GM11168 (cell line): ENCODE measurements at regions not wholly inside any gene's neighbourhood (a gene's known extent, or its start where the extent isn't known, plus 50 kb on each side); places are given as distances from the start of the nearest gene placed in this dataset.

Experiments
- in situ Hi-C: fragments of 300-500 bp; cut with MboI; formaldehyde crosslinking; loops from one replicate; pipeline ENCODE4 v1.12.0; 2022; ENCODE audit warnings: low sequenced_read_pairs; ENCODE audit not compliant: unreplicated experiment

DNA sequence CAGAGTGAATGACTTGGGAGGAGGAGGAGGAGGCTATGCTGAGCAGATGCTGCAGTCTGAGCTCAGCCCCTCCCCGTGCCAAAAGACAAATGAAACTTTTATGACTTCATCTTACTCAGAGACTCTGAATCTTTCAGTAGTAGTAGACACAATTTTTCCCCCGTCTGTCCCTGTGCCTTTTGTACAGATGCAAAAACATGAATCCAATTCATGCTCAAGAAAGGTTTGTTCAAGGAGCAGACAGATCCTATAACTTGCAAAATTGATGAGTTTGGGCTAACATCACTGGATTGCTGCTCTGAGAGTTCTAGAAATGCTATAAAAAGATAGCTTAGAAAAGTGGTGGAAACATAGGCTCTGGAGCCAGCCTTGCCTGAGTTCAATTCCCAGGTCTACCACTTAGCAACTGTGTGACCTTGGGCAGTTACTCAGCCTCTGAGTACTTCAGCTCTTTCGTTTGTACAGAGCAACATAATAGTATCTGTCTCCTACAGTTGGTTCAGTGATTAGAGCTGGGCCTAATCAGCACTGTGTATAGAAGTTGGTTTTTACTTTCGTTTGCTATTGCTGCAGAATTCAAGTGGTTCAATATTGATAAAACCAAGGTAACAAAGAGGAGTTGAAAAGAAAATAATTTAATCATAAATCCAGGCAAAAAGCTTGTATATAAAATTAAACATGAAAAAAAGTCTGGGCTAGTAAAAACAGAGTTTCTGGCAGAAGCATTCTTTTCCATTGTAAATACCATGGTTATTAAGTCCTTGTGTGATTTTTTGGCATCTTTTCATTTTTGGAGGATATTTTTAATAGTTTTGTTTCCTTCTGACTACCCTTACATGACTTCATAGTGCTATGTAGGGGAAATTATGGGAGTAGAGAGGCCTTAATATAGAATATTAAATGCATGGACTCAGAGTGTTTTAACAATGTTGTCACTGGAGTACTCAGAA, 174.2 kb upstream of the ZNF32 start:
- in situ Hi-C loops: no loop called here

DNA sequence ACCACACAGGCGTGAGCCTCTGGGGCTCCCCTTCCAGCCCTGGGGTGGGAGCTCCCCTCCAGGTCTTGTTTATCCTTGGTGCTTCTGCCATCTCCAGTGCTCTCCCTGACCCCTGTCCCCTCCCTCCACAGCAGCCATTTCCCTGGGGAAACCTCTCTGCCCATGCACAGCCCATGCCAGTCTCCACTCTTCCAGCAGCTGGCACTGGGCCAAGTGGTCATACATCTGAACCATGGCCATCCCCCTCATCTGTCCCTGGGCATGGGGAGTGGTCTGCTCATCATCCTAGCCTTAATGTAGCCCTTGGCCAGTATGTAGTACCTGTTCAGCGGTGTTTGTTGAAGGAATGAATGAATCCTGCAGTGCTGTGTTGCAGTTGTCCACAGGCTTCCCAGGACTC, 172.4 kb upstream of the ZNF32 start:
- in situ Hi-C loops: no loop called here

DNA sequence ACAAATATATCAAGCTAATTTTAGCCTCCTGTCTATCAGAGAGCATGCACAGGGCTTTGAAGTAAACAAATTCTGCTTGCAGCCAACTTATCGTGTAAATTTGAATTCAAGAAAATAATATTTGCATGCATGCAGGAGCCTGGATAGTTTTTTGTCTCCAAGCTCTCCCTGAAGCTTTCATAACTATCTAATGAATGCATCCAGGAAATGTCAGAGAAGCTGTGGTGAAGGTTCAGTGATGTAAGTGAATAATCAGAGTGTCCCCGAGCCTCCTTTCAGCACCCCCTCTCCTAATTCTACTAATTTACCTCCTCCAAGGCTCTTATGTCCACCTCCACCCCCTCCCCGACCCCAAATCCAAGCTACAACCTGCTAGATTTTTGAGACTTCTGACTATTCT, 172.0 kb upstream of the ZNF32 start:
- in situ Hi-C loops: no loop called here

DNA sequence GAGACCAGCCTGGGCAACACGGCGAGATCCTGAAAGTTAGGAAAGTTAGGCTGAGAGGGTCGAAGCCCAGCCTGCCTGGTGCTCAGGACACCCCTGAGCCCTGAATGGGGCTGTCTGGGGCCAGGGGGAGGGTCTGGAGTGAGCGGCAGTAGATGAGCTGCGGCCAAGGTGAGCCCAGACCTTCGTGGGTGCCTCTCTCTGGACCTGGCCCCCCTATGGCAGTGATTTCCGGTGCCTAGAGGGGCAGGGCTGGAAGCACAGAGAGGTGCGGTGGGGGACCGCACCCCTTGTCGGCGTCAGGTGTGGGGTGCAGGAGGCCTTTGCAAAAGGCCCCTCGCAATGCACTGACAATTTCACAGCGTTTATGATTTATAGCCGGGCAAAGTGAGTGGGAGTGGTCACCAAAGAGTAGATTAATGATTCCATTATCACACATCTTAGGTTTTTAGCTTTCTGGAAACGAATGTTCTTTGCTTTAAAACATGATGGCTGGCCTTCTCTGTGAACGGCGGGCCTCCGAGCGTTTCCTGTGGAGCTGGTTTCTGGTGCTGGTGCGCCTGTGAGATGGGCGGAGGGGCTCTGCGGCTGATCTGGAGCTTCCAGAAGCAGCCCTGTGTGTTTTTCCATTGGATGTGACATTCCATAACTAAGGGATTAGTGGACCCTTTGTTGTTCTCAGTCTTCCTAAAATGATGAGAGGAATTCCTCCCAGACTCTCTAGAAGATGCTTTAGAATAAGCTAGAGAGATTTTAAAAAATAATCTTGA, 171.0 kb upstream of the ZNF32 start:
- in situ Hi-C loops: no loop called here

DNA sequence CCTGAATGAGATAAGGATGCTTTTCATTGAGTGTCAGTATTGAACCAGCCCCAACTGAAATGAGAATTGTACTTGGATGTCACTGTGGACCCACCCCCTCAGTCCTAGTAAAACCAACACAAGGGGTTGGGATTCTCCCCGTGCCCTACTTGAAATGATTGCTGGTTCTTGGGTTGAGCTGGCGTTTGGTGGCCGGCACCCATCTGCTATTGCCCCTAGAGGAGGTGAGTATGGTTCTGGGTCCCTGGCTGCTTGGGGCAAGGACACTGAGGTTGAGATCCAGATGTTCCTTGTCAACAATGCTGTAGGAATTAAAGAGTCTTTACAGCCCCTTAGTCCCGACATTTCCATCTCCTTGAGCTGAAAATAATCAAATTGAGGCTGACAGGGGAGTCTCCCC, 170.0 kb upstream of the ZNF32 start:
- in situ Hi-C loops: no loop called here

DNA sequence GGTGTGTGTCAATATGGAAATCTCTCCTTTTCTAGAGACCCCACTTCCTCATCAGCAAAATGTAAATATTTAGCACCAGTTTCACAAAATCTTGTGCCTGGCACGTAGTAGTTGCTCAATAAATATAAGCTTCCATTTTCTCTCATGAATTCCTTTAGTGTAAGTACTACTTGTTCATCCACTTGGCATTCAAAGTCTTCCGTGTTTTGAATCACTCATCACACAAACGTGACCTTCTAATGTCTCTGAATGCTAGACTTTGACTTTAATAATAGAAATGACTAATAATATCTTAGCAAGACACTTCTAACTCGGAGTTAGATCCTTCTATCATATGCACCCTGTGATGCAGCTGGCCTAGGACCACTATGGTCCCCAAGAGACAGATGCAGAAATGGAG, 168.7 kb upstream of the ZNF32 start:
- in situ Hi-C loops: no loop called here

DNA sequence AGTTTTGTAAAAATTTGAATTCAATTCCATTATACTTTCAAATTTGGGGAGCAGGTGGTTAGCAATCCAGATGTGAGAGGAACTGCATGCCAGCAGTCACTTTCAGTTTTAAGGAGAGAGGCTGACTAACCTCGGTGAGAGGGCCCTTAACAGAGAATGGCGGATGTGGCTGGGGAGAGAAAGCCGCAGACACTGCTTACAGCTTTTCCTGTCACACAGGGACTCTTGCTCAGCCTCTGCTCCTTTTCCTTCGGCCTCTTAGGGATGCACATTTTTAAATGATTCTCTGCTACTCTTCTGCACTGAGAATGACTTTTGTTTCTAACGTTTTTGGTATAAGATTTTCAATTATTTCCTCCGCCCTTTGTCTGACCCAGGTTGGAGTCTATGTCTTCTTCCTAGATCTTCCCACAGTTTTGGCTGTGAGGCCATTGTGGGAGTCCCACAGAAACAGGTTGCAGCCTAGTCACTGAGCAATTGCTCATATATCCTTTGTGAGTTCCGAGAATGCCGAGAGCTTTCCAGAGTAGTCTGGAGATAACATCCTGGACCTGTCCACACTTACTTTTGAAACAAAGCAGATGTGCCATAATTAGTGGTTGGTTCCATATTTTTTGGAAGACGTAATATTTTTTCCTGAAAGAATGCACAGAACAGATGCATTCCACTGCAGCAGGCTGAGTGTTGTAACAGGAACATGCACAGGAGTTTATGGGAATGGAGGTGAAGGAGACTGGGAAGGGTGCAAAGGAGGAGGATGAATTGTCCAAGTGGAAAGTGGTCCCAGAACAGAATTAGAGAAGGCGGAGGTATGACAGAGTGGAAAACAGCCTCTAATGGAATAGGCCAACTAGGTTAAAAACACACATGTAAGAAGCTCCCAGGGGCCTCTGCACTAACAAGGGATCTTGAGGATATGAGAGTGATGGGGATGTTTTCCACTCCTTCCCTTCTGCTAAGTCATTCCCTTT, 168.0 kb upstream of the ZNF32 start:
- in situ Hi-C loops: no loop called here

DNA sequence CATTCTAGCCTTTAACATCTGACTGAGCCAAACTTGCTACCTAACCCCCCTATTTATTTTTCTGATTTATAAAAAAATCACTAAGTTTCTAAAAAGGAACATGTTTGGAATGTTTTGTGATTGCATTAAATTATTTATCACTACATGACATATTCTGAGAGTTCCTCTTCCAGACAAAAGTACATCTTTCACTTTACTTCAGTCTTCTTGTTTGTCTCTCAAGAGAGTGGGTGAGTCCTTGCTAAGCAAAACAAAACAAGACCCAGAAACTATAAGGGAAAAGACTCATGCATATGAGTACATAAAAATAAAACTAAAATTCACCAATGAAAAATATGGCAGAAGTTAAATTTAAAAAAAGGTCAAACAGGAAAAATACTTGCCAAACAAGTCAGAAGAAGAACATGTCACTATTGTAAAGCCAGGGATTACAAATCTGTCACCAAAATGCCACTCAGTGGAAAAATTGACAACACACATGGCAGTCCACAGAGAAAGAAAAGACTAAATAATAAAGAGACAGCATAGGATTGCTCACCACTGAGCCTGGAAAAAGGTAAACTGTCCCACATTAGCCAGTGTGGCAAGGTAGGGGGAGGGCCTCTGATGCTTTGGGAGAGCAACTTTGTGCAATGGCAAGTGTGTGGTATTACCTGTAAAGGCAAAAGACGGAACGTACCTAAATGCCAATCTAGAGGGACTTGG, 166.7 kb upstream of the ZNF32 start:
- in situ Hi-C loops: no loop called here

DNA sequence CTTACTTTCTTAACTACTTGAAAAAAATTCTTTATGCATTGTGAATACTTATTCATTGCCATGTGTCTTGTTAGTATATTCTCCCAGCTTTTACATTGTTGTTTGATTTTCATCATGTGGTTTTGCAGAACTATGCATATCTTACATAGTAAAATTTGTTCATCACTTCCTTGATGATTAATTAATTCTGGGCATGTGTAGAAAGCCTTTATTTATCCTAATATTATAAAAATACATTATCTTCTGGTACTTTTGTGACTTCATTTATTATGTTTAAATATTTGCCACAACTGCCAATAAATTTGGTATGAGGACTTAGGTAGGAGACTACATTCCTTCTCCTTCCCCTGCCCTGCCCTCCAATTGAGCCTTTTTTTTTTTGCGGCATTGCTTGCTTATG, 166.0 kb upstream of the ZNF32 start:
- in situ Hi-C loops: no loop called here

DNA sequence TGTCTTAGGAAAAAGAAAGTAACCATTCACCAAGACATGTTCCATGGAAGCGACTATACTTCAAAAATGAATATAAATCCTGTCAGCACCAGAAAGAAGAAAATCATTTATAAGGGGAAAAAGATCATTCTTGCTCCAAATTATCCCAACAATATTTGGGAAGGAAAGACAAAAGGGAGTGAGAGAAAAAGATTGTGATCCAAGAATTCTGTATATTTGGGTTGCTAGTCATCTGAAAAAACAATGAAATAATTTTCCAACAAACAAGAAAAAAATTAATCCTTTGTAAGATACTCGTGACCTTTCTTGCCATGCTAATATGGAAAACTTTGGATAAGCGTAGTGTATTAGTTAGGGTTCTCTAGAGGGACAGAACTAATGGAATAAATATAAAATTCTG, 163.2 kb upstream of the ZNF32 start:
- in situ Hi-C loops: no loop called here

DNA sequence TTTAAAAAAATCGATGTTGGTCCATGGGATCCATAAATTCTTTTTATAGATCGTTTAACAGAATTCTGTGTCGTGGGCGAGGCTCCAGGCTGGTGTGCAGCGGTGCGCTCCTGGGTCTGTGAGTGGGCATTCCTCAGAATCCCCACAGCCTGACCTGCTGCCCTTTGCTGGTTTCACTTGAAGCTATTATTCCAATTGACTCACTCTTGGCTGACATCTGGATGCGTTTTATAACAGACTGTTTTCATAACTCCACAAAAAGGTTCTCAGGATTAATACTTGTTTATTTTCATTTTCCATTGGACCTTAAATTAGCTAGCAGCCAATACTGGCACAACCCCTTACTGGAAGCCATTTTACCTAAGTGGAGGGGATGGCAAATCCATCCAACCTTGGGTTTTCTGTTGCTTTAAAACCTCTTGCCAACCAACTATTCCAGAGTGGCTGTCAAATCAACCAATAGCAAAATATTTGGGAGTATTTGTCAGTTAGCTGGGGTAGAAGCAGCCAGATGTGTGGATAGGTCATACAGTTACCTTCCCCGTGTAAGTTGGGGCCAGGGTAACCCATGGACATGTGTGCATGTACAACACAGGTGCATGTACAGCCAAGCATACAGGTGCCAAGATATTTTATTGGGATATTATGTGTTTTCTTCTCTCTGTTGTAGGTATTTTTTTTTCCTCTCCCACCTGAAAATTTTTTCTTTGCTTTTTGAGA, 160.7 kb upstream of the ZNF32 start:
- in situ Hi-C loops: no loop called here

DNA sequence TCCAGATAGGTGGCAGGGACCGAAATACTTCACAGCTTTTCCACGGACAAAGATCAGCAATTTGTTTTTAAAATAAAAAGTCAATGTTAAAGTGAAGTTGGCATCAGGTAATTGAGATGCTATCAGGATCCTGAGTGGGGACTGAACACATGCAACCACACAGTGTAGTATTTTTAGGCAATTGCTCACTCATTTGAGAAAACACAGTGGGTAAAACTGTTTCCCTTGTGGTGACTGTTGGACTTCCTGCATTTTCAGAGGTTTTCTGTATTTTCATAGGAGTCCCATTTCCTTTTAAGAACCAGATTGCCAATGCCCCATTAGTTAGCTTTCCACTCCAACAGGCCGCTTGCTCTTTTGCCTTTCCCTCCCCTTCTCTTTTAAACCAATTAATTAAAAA, 159.5 kb upstream of the ZNF32 start:
- in situ Hi-C loops: no loop called here

DNA sequence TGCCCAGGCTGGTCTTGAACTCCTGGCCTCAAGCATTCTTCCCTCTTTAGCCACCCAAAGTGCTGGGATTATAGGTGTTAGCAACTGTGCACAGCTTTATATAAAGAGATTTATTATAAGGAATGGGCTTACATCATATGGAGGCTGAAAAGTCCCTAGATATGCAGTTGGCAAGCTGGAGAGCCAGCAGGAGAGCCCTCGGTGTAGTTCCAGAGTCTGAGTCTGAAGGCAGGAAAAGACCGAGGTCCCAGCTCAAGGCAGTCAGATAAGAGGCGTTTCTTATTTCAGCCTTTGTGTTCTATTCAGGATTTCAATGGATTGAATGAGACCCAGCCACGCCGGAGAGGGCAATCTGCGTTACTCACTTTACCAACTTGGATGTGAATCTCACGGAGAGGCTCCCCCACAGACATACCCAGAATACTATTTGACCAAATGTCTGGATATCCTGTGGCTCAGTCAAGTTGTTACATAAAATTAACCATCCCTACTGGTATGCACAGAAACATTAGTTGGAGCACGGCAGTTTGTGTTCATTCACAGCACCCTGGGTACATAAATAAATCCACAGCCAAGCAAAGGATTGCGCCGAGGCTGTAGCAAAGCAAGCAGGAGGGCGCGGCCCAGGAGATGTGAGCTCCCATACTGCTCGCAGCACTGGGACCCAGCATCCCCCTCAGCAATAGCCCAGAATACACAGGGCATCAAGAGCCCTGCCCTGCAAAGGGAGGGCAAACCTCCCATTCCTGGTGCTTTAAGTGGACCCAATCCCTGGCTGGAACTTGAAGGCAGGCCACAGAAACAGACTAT, 158.4 kb upstream of the ZNF32 start:
- in situ Hi-C loops: no loop called here

DNA sequence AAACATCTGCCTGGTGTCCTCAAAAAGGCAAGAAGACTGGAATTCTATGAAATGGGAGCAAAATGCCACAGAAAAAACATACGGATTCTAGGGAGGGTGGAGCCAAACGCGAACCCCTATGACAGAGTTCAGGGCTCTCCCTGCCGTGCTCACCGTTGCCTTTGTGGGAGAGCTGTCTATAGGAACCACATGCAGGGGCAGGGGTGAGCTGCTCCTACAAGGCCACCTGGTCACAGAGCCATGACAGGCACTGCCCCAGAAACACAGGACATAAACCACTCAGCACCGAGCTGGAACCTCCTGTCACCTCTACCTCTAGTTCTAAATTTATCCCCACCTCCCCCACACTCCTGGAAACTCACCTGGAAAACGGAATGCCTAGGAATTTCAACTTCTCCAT, 155.1 kb upstream of the ZNF32 start:
- in situ Hi-C loops: no loop called here

DNA sequence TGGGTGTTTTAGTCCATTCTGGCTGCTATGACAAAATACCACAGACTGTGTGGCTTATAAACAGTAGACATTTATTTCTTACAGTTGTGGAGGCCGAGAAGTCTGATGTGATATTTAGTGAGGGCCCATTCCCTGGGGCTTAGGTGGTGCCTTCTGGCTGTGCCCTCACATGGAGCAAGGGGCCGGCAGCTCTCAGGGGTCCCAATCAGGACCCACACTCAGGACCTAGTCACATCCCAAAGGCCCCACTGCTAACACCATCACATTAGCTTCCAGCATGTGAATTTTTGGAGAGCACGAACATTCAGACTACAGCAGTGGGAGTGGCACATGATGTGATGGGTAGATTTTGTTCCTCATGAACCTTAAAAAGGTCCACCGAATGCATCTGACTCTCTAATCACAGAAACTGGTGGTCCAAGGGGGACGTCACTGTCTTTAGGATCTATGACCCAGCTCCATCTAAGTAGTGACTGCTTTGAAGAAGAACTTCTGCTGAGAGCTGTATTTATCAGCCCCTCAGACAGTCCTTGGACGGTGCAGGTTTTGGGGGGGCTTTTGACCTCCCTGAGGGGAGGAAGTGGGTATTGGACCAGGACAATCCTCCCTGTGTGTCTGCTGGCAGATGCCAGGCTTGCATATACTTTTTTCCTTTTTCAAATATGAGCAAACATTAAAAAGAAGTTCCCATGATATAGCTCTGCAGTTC, 154.5 kb upstream of the ZNF32 start:
- in situ Hi-C loops: no loop called here

DNA sequence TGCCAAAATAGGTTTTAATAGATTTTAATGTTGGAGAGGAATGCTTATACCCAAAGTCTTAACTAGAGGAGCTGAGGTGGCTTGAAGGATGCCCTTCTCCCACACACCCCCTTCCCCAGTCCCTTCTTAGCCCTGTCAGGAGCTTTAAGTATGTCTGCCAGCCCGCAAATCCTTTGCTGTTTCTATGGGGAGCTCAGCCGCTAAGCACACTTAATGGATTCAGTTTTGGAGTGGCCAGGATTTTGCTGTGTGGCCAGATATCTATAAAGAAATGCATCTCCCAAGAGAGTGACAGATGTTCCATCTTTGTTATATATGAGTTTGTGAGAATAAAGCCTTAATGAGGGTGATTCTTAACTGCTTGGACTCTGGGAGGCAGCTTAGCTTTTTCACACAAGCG, 152.9 kb upstream of the ZNF32 start:
- in situ Hi-C loops: no loop called here

DNA sequence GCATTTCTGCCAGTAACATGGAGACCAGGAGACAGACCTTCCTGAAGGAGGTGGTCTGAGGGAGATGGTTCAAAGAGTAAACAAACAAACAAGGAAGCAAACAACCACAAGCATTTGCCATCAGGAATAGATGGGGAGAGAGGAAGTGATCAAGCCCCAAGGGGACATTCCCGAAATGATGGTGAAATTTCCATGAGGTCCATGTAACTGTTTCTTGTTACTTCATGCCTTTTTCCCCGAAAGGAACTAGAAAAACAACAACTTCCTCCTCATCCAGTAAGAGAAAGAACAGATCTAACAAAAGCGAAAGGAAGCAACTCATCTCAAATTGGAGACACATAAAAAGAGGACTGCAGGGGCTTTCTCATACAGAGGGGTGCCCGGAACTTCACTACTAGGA, 152.5 kb upstream of the ZNF32 start:
- in situ Hi-C loops: no loop called here

DNA sequence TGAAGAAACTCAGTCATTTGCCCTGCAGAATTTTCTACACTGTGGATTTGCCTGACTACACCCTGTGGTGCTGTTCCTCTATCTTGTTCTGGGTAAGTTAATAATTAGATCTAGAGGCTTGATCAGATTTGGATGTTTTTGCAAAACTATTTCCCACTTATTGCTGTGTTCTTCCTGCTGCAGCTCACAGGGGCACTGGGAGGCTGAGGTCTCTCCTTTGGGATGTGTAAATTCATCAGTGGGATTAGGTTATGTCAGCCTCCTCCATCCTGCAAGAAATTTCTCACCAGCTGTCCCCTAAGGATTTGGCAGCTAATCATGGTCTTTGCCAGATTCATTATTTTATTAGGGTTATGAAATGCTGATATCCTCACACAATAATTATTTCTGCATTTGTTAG, 148.1 kb upstream of the ZNF32 start:
- in situ Hi-C loops: no loop called here
